Activated CD4-positive, alpha-beta memory T cell treated with anti-CD3 and anti-CD28 coated beads, Interleukin-2, amount 10 ng/mL, durations not matched to agents 7 days and 5 days (primary cell): ENCODE measurements at regions not wholly inside any gene's neighbourhood (a gene's known extent, or its start where the extent isn't known, plus 50 kb on each side); places are given as distances from the start of the nearest gene placed in this dataset.
A peak's percentile ranks its signal among the peaks of the same experiment; 100 is the strongest.

Experiments used
- CTCF ChIA-PET: fragments of 350-600 bp; sonication (Branson Sonifier 250); formaldehyde crosslinking; loops from one replicate; lab custom pipeline; 2021; ENCODE audit warnings: antibody characterized with exemption, inconsistent platforms; lab: Charles Lee
- POLR2A ChIA-PET: fragments of 350-600 bp; sonication (Branson Sonifier 250); formaldehyde crosslinking; loops from one replicate; lab custom pipeline; 2021; ENCODE audit warnings: antibody characterized with exemption; lab: Charles Lee
- DNase-seq: peaks from one replicate; pipeline ENCODE4 v3.0.0-alpha.2; 2020
- H3K27ac Mint-ChIP-seq: one replicate; pipeline ENCODE4 v1.8.0; 2021; ENCODE audit warnings: mild to moderate bottlenecking, mixed read lengths
- H3K27me3 Mint-ChIP-seq: one replicate; pipeline ENCODE4 v1.8.0; 2021; ENCODE audit warnings: mixed read lengths
- H3K36me3 Mint-ChIP-seq: one replicate; pipeline ENCODE4 v1.8.0; 2021; ENCODE audit warnings: low read depth, mixed read lengths
- H3K4me1 Mint-ChIP-seq: one replicate; pipeline ENCODE4 v1.8.0; 2021; ENCODE audit warnings: mixed read lengths
- H3K4me3 Mint-ChIP-seq: one replicate; pipeline ENCODE4 v1.8.0; 2021; ENCODE audit warnings: mild to moderate bottlenecking, mixed read lengths
- H3K9me3 Mint-ChIP-seq: one replicate; pipeline ENCODE4 v1.8.0; 2021; ENCODE audit warnings: mixed read lengths

DNA sequence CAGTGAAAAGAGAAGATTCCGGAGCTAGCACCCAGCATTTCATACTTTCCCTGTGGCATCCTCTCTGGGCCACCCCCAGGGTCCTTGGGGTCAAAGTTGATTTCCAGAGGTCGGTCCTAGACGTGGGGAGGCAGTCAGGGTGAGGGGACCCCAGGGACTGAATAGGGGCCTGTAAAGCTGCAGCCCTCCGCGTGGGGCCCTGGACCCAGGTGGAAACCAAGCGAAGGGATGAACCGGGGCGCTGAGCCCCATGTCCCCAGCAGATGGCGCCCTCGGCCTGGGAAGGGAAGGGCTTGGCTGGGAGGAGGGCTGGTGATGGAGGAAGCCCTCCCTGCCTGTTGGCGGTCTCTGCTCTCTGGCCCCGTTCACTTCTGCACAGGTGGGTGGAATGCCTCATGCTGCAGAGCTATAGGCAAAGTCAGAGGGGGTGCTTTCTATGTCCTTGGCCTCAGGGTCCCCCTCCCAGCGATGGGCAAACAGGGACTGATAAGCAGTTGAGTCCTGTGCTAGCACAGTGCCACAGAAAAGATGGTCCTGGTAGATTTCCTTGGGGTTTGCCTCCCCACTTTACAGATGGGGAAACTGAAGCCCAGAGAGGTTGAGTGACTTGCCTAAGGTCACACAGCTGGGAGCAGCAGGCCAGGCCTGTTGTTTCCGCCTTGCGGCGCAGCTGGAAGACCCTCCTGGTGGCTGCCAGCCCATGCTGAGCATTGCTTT is 163.4 kb upstream of the CIBAR2 start:
- no peaks in the 10 kb centered on the region for H3K36me3 Mint-ChIP-seq
- ChIA-PET POLR2A (no interaction called here), CTCF (interaction anchor here (1.0 to 1.4 kb wide), 4 partner anchors 17 to 161 kb away, joined by 3 to 4 read pairs (median 4); no protein-coding TSS in a partner anchor)
- peak; percentile 63 for DNase-seq
- no peaks in the 10 kb centered on the region for H3K27me3 Mint-ChIP-seq
- H3K4me3 Mint-ChIP-seq = no peak overlapping the region
- H3K4me1 Mint-ChIP-seq = no peaks in the 10 kb centered on the region
- no peaks in the 10 kb centered on the region for H3K9me3 Mint-ChIP-seq
- H3K27ac Mint-ChIP-seq = no peak overlapping the region

DNA sequence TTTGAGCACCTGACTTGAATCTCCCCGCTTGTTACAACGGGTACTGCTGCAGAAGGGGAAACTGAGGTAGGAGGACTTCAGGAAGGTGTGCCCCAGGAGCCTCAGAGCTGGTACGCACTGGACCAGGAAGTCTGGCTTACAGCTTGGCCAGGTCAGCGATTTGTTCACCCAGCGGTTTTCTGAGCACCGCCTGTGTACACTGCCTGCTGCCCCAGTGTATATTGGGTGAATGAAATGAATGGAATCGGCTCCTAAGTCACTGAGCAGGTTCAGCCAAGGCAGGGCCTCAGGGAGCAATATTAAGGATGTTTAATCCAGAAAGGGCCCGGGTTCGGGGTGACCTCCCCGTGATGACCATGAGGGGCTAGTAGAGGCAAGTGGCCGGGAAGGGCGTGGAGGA is 164.0 kb upstream of the CIBAR2 start:
- Mint-ChIP-seq H3K27ac (no peak overlapping the region), H3K4me1 (no peaks in the 10 kb centered on the region), H3K36me3 (no peaks in the 10 kb centered on the region), H3K4me3 (no peak overlapping the region), H3K9me3 (no peaks in the 10 kb centered on the region), H3K27me3 (no peaks in the 10 kb centered on the region)
- ChIA-PET CTCF (interaction anchor here (1.0 to 1.4 kb wide), 3 partner anchors 16 to 21 kb away, joined by 3 to 4 read pairs (median 3); no protein-coding TSS in a partner anchor), POLR2A (no interaction called here)
- no peak for DNase-seq

DNA sequence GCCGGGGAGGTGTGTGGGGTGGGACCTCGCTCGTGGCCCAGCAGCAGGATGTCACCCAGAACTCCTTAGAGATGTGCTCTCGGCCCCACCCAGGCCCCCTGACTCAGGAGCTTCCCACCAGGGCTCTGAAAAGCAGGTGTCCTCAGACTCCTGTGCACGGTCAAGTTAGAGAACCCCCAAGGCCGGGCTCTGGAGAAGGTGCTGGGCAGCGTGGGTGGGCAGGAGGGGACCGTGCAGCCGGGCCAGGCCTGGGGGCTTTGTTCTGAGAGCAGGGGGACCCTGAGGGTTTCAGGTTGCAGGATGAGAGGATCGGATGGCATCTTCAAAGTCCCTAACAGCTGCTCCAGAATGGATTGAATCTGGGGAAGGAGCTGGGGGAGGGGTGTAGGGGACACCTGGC is 164.4 kb upstream of the CIBAR2 start:
- Mint-ChIP-seq H3K9me3 (no peaks in the 10 kb centered on the region), H3K36me3 (no peaks in the 10 kb centered on the region), H3K27me3 (no peaks in the 10 kb centered on the region), H3K27ac (no peak overlapping the region), H3K4me3 (no peak overlapping the region), H3K4me1 (no peaks in the 10 kb centered on the region)
- ChIA-PET POLR2A (no interaction called here), CTCF (interaction anchor here (1.0 to 1.3 kb wide), 2 partner anchors 16 to 21 kb away, joined by 3 read pairs; no protein-coding TSS in a partner anchor)
- DNase-seq = no peak

DNA sequence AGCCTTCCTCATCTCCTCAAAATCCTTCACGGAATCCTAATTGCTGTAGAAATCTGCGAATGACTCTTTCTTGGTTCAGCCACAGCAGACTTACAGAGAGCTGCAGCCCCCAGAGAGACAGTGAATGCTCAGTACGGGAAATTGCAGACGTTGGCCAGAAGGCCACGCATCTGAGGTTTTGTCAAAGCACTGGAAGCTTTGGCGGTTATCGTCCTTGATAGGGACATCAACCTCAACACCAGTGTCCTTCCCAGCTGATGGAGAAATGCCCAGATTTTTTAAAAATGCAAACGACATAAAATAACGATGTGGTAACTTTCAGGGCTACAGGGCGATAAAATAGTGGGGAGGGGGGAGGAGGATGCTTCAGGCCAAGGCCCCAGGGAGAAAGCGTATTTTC is 166.6 kb upstream of the CIBAR2 start:
- Mint-ChIP-seq H3K27ac (no peak overlapping the region), H3K36me3 (no peaks in the 10 kb centered on the region), H3K27me3 (no peaks in the 10 kb centered on the region), H3K4me1 (no peaks in the 10 kb centered on the region), H3K4me3 (no peak overlapping the region), H3K9me3 (no peaks in the 10 kb centered on the region)
- ChIA-PET POLR2A (no interaction called here), CTCF (no interaction called here)
- no peak for DNase-seq

DNA sequence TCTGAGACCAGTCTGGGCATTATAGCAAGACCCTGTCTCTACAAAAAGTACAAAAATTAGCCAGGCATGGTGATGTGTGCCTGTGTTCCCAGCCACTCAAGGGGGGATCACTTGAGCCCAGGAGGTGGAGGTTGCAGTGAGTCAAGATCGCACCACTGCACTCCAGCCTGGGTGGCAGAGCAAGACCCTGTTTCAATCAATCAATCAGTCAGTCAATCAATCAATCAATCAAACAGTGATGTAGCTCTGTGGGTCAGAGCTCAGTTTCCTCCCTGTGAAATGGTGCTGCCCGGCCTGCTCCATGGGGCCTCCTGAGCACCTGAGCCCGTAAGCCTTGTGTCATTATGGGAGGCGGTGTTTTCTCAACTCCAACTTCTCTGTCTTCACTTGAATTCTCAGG is 167.1 kb upstream of the CIBAR2 start:
- Mint-ChIP-seq H3K27me3 (no peaks in the 10 kb centered on the region), H3K36me3 (no peaks in the 10 kb centered on the region), H3K4me1 (no peaks in the 10 kb centered on the region), H3K9me3 (no peaks in the 10 kb centered on the region), H3K4me3 (no peak overlapping the region), H3K27ac (no peak overlapping the region)
- DNase-seq = no peak
- CTCF ChIA-PET = no interaction called here
- POLR2A ChIA-PET = no interaction called here

DNA sequence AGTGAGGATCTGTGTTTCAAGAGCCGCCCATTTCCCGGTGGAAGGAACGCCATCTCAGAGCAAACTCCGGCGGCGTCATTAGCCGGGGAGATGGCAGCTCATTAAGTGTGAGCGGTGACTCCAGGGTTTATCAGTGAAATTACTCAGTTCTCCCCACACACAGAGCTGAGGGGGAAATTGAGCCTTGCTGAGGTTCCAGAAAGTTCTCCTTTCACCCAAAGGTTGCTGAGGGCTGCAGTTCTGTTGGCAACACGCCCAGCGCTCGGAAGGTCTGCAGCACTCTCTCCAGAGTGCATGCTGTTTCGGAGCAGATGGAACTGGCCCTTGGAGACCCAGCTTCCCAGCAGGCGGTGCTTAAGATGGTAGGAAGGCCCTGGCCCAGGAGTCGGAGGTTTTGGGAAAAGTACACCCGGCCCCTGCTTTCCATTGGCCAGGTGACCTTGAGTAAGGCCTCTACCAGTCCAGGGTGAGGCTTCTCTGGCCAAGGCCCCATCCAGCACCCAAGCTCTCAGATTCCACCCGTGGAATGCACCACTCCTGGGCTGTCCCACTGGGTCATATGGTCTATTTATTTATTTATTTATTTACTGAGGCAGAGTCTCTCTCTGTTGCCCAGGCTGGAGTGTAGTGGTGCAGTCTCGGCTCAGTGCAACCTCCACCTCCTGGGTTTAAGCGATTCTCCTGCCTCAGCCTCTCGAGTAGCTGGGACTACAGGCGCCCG is 167.7 kb upstream of the CIBAR2 start:
- POLR2A ChIA-PET = no interaction called here
- Mint-ChIP-seq H3K9me3 (no peaks in the 10 kb centered on the region), H3K36me3 (no peaks in the 10 kb centered on the region), H3K4me3 (no peak overlapping the region), H3K4me1 (no peaks in the 10 kb centered on the region), H3K27ac (no peak overlapping the region), H3K27me3 (no peaks in the 10 kb centered on the region)
- no peak for DNase-seq
- CTCF ChIA-PET = interaction anchor here (2.0 kb wide), 1 partner anchor 17 kb away, joined by 5 read pairs; no protein-coding TSS in a partner anchor

DNA sequence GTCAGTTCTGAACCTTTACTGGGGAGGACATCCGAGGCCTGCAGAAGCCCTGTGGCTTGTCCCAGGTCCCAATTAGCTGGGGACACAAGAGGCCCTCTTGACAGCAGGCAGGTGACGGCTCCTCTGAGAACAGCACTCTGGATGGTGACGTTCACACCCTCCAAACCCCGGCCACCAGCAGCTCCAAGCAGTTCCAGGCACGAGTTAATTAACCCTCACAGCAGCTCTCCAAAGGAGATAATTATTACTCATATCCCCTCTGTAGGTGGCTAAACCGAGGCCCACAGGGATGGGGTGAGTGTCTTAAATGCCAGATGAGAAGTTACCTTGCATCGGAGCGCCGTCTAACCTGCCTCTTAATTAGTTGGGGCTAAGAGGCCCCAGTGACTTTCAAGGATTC is 168.9 kb upstream of the CIBAR2 start:
- Mint-ChIP-seq H3K27me3 (no peaks in the 10 kb centered on the region), H3K36me3 (no peaks in the 10 kb centered on the region), H3K4me3 (no peak overlapping the region), H3K27ac (no peak overlapping the region), H3K4me1 (no peaks in the 10 kb centered on the region), H3K9me3 (no peaks in the 10 kb centered on the region)
- no peak for DNase-seq
- CTCF ChIA-PET = interaction anchor here (1.2 to 2.0 kb wide), 2 partner anchors 15 to 16 kb away, joined by 3 to 5 read pairs; no protein-coding TSS in a partner anchor
- POLR2A ChIA-PET = no interaction called here

DNA sequence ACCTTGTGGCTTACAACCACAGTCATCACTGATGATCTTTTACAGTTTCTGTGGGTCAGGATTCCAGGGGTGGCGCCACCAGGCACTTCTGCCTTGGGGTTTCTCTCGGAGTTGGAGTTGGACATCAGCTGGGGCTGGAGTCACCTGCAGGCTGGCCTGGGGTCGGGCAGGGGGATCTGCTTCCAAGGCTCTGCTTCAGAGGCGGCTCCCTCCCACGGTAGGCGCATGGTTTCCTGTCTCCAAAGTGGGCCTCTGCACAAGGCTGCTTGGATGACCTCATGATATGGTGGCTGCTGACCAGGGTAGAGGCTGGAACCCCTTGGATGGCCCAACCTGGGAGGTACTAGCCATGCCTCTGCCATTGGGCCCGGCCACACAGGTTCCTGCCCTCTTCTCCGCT is 170.6 kb upstream of the CIBAR2 start:
- H3K27me3 Mint-ChIP-seq = no peaks in the 10 kb centered on the region
- H3K27ac Mint-ChIP-seq = no peak overlapping the region
- ChIA-PET POLR2A (no interaction called here), CTCF (no interaction called here)
- no peaks in the 10 kb centered on the region for H3K4me1 Mint-ChIP-seq
- no peak for DNase-seq
- H3K9me3 Mint-ChIP-seq = no peaks in the 10 kb centered on the region
- H3K36me3 Mint-ChIP-seq = no peaks in the 10 kb centered on the region
- H3K4me3 Mint-ChIP-seq = no peak overlapping the region

DNA sequence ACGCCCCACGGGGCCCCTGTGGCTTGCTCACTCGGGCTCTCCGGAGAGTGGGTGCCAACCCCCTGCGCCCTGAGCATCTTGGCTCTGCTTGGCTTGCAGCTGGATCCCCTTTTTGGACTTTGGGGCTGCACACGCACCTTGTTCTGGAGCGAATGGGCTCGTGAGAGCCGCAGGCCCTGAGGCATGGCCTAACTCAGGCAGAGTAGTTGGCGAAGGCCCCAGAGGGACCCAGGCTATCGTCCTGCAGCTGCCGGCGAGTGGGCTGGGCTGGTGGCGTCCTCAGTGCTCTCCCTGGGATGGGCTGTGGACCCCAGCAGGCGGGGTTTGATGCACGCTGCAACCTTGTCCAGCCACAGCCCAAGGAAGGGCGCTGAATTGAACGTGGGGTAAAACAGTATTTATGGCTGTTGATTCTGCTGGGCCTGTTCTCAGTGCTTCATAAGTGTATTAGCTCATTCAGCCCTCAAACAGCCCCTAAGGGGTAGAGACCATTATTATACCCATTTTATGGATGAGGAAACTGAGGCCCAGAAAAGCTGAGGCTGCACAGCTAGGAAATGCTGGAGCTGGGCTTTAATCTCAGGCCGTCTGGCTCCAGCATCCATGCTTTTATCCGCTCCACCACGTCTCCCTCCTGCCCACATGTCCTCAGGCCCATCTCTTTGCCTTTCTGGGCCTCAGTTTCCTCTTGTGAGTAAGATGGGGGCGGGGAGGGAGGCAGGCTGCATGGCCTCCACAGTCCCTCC is 171.2 kb upstream of the CIBAR2 start:
- Mint-ChIP-seq H3K4me1 (no peaks in the 10 kb centered on the region), H3K9me3 (no peaks in the 10 kb centered on the region), H3K4me3 (no peak overlapping the region), H3K36me3 (no peaks in the 10 kb centered on the region), H3K27me3 (no peaks in the 10 kb centered on the region), H3K27ac (no peak overlapping the region)
- ChIA-PET CTCF (no interaction called here), POLR2A (no interaction called here)
- no peak for DNase-seq

DNA sequence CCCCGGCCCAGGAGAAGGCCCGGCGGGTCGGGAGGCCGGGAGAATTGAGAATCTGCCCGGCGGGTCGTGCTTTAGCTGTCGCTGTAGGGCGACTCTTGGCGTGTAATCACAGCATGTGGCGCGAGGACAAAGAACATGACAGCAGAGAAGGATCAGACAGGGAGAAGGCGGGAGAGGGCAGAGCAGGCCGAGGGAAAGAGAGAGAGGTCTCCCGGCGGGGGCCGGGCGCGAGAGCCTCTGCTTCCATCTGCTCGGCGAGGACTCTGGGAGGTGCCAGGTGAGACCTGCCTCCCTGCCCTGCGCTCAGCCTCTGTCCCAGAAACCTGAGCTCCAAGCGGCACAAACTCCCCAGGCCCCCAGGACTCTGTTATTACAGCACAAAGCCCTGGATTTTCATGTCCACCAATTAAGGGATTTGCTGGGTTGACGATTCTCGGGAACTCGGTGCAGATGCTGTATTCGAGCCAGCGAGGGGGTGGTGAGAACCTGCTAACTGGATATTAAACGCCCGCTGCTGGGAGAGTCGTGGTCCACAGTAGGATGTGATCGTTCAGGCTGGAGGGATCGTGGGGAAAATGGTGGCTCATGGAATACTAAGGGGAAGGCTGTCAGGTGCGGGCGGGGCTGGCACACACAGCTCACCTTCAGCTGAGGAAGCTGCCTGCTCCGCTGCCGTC is 172.0 kb upstream of the CIBAR2 start:
- Mint-ChIP-seq H3K4me1 (no peaks in the 10 kb centered on the region), H3K27me3 (no peaks in the 10 kb centered on the region), H3K36me3 (no peaks in the 10 kb centered on the region), H3K4me3 (no peak overlapping the region), H3K9me3 (no peaks in the 10 kb centered on the region), H3K27ac (no peak overlapping the region)
- DNase-seq = no peak
- ChIA-PET POLR2A (no interaction called here), CTCF (no interaction called here)

DNA sequence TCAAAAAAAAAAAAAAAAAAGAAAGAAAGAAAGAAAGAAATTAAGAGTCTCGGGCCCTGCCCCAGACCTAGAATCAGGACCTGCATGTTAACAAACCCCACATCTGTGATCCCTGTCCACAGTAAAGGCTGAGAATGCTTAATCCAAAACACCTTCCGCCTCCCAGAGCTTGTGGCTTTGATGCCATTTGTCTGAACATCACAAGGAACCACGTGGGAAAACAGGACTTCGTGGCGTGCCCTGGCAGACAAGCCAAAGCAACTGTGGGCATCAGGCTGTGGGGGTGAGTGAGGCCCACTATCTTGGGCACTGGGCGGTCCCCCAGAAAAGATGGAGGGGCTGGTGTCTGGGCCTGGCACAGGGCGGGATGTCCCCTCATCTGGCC is 173.4 kb upstream of the CIBAR2 start:
- Mint-ChIP-seq H3K4me1 (no peaks in the 10 kb centered on the region), H3K27ac (no peak overlapping the region), H3K36me3 (no peaks in the 10 kb centered on the region), H3K4me3 (no peak overlapping the region), H3K27me3 (no peaks in the 10 kb centered on the region), H3K9me3 (no peaks in the 10 kb centered on the region)
- DNase-seq = no peak
- POLR2A ChIA-PET = no interaction called here
- CTCF ChIA-PET = interaction anchor here (1.0 to 2.1 kb wide), 2 partner anchors 11 to 12 kb away, joined by 3 to 6 read pairs; no protein-coding TSS in a partner anchor

DNA sequence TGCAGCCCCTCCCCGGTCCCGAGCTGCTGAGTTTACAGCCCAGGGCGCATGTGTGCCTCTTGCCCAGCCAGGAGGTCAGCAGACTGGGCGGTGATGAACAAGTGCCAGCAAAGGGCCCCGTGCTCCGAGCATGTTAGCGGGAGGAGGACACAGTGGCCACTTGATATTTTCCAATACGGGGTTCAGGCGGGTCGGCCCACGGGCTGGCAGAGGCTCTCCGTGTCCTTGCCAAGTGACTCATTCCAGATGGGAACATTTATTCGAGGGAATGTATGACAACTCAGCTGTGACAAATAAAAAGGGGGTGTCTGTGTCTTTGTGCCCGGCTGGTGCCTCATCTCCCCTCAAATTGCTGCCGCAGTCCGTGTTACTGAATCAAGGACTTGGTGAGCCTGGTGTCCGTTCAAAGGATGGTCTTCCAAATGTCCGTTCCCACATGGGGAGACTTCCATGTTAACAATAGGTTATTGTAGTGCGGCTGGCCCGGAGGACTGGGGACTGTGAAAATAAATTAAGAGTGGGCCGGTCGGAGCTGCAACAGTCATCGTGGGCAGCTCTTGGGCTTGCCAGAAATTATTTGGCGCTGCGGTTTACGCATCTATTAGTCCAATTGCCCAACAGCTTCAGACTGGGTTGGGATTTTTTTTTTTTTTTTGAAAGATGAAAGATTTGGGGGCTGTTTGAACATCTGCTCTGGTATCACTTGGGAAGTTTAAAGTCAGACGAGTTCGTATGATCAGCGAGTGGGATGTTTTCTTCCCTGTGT is 174.0 kb upstream of the CIBAR2 start:
- Mint-ChIP-seq H3K27me3 (no peaks in the 10 kb centered on the region), H3K27ac (no peak overlapping the region), H3K4me3 (no peak overlapping the region), H3K9me3 (no peaks in the 10 kb centered on the region), H3K36me3 (no peaks in the 10 kb centered on the region), H3K4me1 (no peaks in the 10 kb centered on the region)
- POLR2A ChIA-PET = no interaction called here
- CTCF ChIA-PET = interaction anchor here (2.1 kb wide), 1 partner anchor 11 kb away, joined by 6 read pairs; no protein-coding TSS in a partner anchor
- DNase-seq = no peak
